ENCODE measurements at regions not wholly inside any gene's neighbourhood (a gene's known extent, or its start where the extent isn't known, plus 50 kb on each side); places are given as distances from the start of the nearest gene placed in this dataset.

- DNase-seq: no peak
Observed at GRCh38 chr12:116498471-116498870, 60.7 kb upstream of the MAP1LC3B2 start.

- DNase-seq: no peak
Observed at GRCh38 chr12:116502141-116502725, 56.9 kb upstream of the MAP1LC3B2 start.

GRCh38 chr12:116502989-116503496 lies 56.1 kb upstream of the MAP1LC3B2 start:
- no peak for DNase-seq

GRCh38 chr12:116504438-116504837 lies 54.7 kb upstream of the MAP1LC3B2 start:
- DNase-seq: no peak

- DNase-seq: no peak
Observed at GRCh38 chr12:116506697-116507064, 52.5 kb upstream of the MAP1LC3B2 start.

- DNase-seq: no peak
Observed at GRCh38 chr12:116508145-116509121, 50.7 kb upstream of the MAP1LC3B2 start.

All from activated T-cell treated with anti-CD3 and anti-CD28 coated beads, Interleukin-2, amount 50 U/mL, for 1 hour (primary cell).